Glomerular endothelial cell (primary cell): ENCODE measurements at regions not wholly inside any gene's neighbourhood (a gene's known extent, or its start where the extent isn't known, plus 50 kb on each side); places are given as distances from the start of the nearest gene placed in this dataset.
"Not testable (repeated sequence)": the region's sequence is repeated elsewhere in the genome, so short reads cannot be mapped to it uniquely, and the experiment has no call there.

ENCODE experiments used
- DNase-seq: peaks from one replicate; pipeline ENCODE4 v3.0.0-alpha.2; 2011; ENCODE audit warnings: low read depth, low spot score; ENCODE audit errors: extremely low read depth

- no peak for DNase-seq
Observed at GRCh38 chr15:60251300-60252070, 146.3 kb downstream of the ANXA2 start.

GRCh38 chr15:60254416-60254815 is 143.4 kb downstream of the ANXA2 start:
- no peak for DNase-seq

GRCh38 chr15:60255390-60255789 is 142.4 kb downstream of the ANXA2 start:
- DNase-seq: peak; percentile 3

- no peak for DNase-seq
Observed at GRCh38 chr15:60257591-60258159, 140.1 kb downstream of the ANXA2 start.

- DNase-seq: no peak
Observed at GRCh38 chr15:60259469-60259868, 138.3 kb downstream of the ANXA2 start.

GRCh38 chr15:60264088-60264487 is 133.7 kb downstream of the ANXA2 start:
- no peak for DNase-seq

- no peak for DNase-seq
Observed at GRCh38 chr15:60264566-60264965, 133.2 kb downstream of the ANXA2 start.

GRCh38 chr15:60265057-60265456 is 132.7 kb downstream of the ANXA2 start:
- DNase-seq: no peak

- DNase-seq: no peak
Observed at GRCh38 chr15:60272623-60273022, 125.2 kb downstream of the ANXA2 start.

GRCh38 chr15:60275624-60276023 is 122.2 kb downstream of the ANXA2 start:
- DNase-seq: no peak

- DNase-seq: no peak
Observed at GRCh38 chr15:60278879-60279278, 118.9 kb downstream of the ANXA2 start.

GRCh38 chr15:60280259-60280658 is 117.5 kb downstream of the ANXA2 start:
- no peak for DNase-seq

GRCh38 chr15:60283936-60284335 is 113.8 kb downstream of the ANXA2 start:
- DNase-seq: no peak

- not testable (repeated sequence) for DNase-seq
Observed at GRCh38 chr15:60295901-60296300, 101.9 kb downstream of the ANXA2 start.

GRCh38 chr15:60297047-60297446 is 100.7 kb downstream of the ANXA2 start:
- DNase-seq: no peak
